ENCODE measurements at regions not wholly inside any gene's neighbourhood (a gene's known extent, or its start where the extent isn't known, plus 50 kb on each side); places are given as distances from the start of the nearest gene placed in this dataset.
"Not testable (repeated sequence)": the region's sequence is repeated elsewhere in the genome, so short reads cannot be mapped to it uniquely, and the experiment has no call there.

GRCh38 chr16:48999044-48999443 lies 282.6 kb downstream of the CBLN1 start:
- no peak for DNase-seq (ENCODE audit: low read depth)

GRCh38 chr16:48997946-48998345 lies 283.7 kb downstream of the CBLN1 start:
- DNase-seq (ENCODE audit: low read depth), result no peak

GRCh38 chr16:48997081-48997615 lies 284.5 kb downstream of the CBLN1 start:
- no peak for DNase-seq (ENCODE audit: low read depth)

- DNase-seq (ENCODE audit: low read depth), result no peak
Observed at GRCh38 chr16:48978501-48978900, 303.1 kb downstream of the CBLN1 start.

- no peak for DNase-seq (ENCODE audit: low read depth)
Observed at GRCh38 chr16:48972236-48972635, 309.4 kb downstream of the CBLN1 start.

GRCh38 chr16:48971571-48972077 lies 310.0 kb downstream of the CBLN1 start:
- DNase-seq (ENCODE audit: low read depth), result no peak

- DNase-seq (ENCODE audit: low read depth), result no peak
Observed at GRCh38 chr16:48970216-48970615, 311.4 kb downstream of the CBLN1 start.

- DNase-seq (ENCODE audit: low read depth), result no peak
Observed at GRCh38 chr16:48969611-48970010, 312.0 kb downstream of the CBLN1 start.

- no peak for DNase-seq (ENCODE audit: low read depth)
Observed at GRCh38 chr16:48965386-48965785, 316.3 kb downstream of the CBLN1 start.

GRCh38 chr16:48963901-48964615 lies 317.6 kb downstream of the CBLN1 start:
- no peak for DNase-seq (ENCODE audit: low read depth)

GRCh38 chr16:48963306-48963705 lies 318.3 kb downstream of the CBLN1 start:
- no peak for DNase-seq (ENCODE audit: low read depth)

- no peak for DNase-seq (ENCODE audit: low read depth)
Observed at GRCh38 chr16:48961546-48961945, 320.1 kb downstream of the CBLN1 start.

- no peak for DNase-seq (ENCODE audit: low read depth)
Observed at GRCh38 chr16:48960830-48961229, 320.8 kb downstream of the CBLN1 start.

GRCh38 chr16:48959747-48960146 lies 321.9 kb downstream of the CBLN1 start:
- DNase-seq (ENCODE audit: low read depth), result no peak

- no peak for DNase-seq (ENCODE audit: low read depth)
Observed at GRCh38 chr16:48959204-48959603, 322.4 kb downstream of the CBLN1 start.

- no peak for DNase-seq (ENCODE audit: low read depth)
Observed at GRCh38 chr16:48958681-48959080, 323.0 kb downstream of the CBLN1 start.

- no peak for DNase-seq (ENCODE audit: low read depth)
Observed at GRCh38 chr16:48956620-48957019, 325.0 kb downstream of the CBLN1 start.

- DNase-seq (ENCODE audit: low read depth), result no peak
Observed at GRCh38 chr16:48955837-48956236, 325.8 kb downstream of the CBLN1 start.

- not testable (repeated sequence) for DNase-seq (ENCODE audit: low read depth)
Observed at GRCh38 chr16:48951621-48952125, 330.0 kb downstream of the CBLN1 start.

GRCh38 chr16:48950184-48950583 lies 331.5 kb downstream of the CBLN1 start:
- no peak for DNase-seq (ENCODE audit: low read depth)

- DNase-seq (ENCODE audit: low read depth), result no peak
Observed at GRCh38 chr16:48949636-48950035, 332.0 kb downstream of the CBLN1 start.

GRCh38 chr16:48948911-48949310 lies 332.7 kb downstream of the CBLN1 start:
- DNase-seq (ENCODE audit: low read depth), result no peak

- DNase-seq (ENCODE audit: low read depth), result no peak
Observed at GRCh38 chr16:48947371-48947713, 334.3 kb downstream of the CBLN1 start.

Measured in forelimb muscle (tissue), 1 donor.